ENCODE measurements at regions not wholly inside any gene's neighbourhood (a gene's known extent, or its start where the extent isn't known, plus 50 kb on each side); places are given as distances from the start of the nearest gene placed in this dataset.
"Not testable (repeated sequence)": the region's sequence is repeated elsewhere in the genome, so short reads cannot be mapped to it uniquely, and the experiment has no call there.

DNA sequence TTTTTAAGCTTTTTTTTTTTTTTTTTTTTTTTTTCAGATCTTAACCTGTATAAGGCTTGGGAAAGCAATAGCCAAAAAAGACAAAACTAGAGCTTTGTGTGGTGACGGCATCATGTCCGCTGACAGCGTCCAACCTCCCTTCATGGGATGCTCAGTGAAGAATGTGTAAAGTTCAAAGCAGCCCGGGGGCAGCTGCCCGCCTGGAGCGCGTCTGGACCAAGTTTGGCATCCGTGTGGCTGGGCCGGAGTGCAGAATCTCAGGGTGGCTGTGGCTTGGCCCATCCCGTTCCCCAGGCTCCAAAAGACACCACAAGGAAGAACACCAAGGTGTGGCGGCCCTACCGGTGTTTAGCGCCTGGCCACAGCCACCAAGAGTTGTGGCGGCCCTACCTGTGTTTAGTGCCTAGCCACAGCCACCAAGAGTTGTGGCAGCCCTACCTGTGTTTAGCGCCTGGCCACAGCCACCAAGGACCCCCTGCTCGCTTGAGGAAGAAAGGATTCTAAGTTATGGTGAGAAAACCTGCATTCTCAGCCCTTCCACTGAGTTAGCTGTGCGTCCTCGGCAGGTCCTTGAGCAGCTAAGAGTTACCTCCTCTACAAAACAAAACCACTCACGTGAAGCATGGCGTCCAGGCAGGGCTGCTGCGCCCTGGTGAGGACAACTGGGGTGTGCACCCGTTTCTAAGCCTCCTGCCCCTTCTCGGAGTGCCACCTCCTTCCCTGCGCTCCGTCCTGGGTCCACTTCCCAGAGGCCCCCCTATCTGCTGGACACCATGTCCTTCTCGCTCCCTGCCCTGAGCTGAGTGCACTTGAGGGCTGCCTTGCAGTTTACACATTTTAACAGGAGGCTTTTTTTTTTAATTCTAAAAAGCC, 103.6 kb upstream of the SALL3 start:
- no peak for DNase-seq

DNA sequence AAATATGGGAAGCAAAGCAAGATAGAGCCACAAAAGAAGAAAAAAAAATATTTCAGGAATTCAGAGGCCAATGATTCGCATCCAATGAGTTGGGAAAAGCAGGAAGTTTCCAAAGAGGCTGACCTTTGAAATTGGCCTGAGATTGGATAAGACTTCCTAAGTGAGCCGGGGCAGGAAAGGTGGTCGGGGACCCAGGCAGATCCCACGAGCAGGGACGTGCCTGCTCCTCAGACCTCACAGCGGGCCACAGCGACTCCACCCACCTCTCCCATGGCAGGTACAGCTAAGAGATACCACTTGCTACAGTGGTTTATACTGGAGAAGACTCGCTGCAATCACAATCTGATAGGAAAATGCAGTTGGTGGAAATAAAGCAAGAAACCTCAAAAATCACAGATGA, 102.8 kb upstream of the SALL3 start:
- no peak for DNase-seq

DNA sequence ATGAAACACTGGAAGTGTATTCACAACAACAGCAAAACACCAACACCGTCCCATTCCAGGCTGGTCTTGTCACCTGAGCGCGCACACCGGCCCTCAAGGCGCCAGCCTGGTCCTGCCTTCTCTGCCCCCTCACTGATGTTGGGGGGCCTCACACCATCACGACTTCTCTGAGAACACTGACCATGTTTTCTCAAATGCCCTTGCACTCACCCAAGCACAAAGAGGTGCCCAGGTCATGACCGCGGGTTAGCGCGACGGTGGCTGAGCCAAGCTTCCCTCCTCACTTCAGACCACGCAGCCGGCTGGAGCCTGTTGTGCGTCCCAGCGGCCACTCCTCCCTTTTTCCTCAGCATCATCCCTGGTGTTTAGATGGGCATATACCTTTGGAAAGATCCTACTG, 101.3 kb upstream of the SALL3 start:
- no peak for DNase-seq

DNA sequence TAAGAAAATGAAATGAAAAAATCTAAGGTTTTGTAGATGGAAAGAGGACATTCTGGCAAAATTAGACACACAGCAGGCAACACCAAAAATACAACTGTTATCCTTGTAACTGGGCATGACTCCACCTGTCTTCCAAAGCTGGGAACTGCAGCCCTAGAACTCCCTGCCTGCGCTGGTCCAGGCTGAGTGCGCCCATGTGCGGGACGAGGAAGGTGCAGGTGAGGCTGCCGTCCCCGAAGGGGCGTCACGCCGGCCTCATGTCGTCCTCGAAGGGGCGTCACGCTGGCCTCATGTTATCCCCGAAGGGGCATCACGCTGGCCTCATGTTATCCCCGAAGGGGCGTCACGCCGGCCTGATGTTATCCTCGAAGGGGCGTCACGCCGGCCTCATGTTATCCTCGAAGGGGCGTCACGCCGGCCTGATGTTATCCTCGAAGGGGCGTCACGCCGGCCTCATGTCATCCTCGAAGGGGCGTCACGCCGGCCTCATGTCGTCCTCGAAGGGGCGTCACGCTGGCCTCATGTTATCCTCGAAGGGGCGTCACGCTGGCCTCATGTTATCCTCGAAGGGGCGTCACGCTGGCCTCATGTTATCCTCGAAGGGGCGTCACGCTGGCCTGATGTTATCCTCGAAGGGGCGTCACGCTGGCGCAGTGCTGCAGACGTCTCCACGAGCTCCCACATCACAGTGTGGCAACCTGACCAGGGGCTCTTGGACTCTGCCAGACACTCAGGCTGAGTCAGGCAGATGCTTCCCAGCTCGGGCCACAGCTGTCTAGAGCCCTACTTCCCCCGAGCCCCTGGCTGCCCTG, 100.3 kb upstream of the SALL3 start:
- DNase-seq, result not testable (repeated sequence)

DNA sequence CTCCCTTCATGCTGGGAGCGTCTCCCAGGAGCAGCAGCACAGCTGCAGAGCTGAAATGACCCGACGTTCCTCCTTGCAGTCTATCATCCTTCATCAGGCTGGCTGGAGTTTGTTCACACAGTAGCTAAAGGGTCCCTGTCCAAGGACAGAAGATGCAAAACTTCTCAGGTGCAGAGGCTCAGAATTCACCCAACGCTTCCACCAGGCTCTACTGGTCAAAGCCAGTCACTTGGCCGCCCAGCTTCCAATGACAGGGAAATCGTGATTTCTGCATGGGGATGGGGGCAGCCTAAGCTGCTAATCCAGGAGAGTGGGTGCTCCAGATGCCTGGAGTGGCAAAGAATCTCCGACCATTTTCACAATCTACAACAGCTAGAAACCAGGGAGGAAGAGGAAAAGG, 97.0 kb upstream of the SALL3 start:
- DNase-seq, result no peak

DNA sequence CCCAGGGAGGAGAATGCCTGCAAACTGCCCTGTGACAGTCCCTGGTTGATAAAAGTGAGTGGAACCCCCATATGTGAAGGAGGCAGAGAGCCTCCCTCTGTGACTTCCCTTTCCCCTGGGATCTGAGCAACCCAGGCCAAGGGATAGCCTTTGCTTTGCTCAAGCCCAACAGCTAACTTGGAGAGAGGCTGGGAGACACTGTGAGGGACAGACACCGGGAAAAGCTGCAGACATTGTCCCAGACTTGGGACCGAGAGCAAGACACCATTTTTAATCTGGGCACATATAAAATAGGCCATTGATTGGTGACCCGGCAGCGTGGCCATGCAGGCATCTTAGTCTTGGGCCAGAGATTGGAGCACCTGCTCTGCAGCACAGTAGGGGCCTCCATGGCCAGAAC, 96.1 kb upstream of the SALL3 start:
- no peak for DNase-seq

DNA sequence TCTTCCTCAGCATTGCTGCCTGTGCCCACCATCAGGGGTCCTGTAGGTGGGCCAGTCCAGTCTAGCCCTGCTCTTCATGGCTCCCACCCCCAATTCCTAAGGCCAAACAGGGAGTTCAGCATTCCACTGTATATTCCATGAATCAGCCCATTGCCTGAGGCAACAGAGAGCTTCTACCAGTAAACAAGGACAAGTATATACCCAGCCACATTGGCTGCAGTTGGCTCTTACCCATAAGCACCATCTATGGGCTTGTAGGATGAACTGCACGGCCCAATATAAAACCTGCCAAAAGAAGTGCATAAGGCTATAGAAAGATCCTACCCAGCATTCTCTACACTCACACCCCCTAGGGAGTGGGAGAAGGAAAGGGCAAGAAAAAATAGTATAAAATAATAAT, 95.1 kb upstream of the SALL3 start:
- DNase-seq, result no peak

DNA sequence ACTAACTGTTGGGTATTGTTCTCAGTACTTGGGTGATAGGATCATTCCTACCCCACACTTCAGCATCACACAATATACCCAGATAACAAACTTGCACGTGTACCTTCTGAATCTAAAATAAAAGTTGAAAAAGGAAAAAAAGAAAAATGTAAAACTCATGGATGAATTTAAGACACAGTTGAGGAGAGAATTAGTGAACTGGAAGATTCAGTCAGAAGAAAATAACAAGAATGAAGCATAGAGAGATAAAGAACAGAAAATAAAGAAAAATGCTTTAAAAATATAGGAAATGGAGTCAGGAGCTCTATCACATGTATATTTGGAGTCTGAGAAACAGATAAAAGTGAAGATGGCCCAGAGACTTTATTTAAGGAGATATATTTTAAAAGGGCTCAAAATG, 90.4 kb upstream of the SALL3 start:
- no peak for DNase-seq

DNA sequence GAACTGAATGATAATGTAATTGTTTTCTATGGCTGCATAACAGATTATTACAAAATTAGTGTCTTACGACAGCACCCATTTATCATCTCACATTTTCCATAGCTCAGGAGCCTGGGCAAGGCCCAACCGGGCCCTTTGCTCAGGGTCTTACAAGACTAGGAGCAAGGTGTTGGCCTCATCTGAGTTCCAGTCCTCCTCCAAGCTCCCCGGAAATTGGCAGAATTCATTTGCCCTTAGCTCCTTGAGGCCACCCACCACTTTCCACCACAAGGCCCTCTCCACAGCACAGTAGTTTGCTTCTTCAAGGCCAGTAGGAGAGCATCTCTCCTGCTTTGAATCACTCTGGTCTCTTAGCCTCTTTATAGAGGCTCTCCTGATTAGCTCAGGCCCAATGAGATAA, 89.2 kb upstream of the SALL3 start:
- no peak for DNase-seq

DNA sequence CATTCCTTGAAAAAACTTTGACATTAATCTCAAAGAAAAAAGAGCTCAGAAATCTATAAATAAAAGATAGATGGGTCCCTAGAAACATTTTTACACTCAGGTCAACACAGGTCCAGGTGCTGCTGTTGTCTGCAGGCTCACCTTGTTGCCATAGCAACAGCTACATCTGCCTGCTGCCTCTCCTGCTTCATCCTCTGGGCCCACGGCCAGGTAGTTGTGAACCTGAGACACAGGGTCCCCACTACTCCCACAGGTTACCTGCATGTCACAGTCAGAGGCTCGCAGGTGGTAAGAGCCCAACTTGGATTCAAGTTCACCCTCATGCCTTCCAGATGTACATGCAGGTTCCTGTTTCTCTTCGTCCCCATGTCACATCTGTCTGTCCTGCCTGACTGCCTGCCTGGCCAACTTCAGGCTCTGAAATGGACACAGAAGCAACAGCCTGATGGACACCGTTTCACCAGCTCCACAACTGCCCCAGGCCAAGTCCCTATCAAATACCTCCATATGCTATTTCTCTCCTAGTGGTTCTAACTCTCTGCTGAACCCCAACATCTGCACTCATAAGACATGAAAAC, 88.3 kb upstream of the SALL3 start:
- DNase-seq, result no peak

DNA sequence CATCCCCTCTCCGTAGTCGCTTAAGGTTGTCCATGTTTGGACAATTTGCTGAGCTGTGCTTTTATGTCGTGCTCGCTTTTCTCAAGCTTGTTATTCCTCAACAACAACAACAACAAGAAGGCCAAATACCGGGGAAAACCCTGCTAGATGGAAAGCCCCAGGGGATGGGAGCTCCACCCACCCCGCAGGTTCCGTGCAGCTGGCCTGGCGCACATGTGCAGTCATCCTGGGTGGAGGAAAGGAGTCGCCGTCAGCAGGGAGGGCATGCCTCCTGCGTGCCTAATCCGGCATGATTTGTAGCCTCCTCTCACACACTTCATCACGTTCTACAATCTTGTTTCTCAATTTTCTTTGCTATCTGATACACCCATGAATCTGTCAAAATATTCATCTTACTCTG, 87.4 kb upstream of the SALL3 start:
- DNase-seq, result no peak

DNA sequence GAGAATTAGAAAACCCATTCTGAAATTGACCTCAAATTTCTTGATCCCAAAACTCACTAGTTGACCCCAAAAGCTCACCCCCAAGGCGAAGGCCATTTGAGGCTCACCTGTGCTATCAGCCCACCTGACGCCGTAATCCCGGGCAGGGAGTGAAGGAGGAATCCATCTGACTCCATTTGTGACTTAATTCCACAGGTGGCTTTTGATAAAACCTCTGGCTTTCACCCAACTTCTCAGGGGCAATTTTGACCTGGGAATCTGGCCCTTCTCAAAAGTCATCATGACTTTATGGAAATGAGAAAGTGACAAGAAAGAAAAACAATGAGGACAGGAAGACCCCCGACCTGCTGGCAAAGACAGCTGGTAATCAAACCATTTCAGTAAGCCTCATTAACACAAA, 86.9 kb upstream of the SALL3 start:
- DNase-seq, result no peak

DNA sequence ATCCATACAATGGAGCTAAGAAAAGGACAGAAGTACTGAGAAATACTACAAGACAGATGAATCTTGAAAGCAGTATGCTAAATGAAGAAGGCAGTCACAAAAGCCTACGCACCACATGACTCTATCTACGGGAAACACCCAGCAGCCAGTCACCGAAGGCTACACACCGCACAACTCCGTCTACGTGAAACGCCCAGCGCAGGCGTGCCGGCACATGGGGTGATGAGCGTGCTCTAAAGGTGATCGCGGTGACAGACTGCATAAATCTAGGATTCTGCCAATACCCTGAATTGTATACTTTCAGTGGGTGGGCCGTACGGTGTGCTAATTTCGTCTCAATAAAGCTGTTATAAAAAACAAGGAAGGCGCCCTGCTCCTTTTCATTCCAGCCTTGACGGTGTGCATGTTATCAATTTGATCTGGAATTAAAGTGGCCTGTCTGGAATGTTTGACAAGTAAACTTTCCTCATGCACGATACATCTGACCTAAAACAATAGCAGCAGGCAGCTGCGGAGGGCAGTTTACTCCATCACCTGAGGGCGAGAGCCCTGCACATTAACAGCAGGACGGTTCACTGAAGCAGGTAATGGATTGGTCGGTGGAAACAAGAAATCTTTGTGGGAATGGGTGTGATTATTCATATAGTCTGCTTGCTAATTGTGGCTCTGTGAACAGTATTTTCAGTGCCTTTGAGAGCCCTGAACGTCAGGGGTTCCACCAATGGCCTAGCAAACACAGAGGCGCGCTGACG, 86.2 kb upstream of the SALL3 start:
- no peak for DNase-seq

DNA sequence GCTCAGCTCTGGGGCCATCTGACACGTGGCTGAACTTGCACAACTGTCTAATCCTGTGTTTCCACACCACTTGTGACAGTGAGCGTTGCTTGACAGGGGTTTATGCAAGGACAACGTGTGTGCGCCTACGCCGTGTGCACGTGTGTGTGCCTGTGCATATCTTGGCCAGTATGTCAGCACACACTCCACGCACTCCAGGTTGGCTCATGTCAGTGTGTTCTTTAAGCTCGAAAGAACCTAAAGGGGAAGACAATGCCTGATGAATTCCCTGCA, 85.6 kb upstream of the SALL3 start:
- DNase-seq, result no peak

DNA sequence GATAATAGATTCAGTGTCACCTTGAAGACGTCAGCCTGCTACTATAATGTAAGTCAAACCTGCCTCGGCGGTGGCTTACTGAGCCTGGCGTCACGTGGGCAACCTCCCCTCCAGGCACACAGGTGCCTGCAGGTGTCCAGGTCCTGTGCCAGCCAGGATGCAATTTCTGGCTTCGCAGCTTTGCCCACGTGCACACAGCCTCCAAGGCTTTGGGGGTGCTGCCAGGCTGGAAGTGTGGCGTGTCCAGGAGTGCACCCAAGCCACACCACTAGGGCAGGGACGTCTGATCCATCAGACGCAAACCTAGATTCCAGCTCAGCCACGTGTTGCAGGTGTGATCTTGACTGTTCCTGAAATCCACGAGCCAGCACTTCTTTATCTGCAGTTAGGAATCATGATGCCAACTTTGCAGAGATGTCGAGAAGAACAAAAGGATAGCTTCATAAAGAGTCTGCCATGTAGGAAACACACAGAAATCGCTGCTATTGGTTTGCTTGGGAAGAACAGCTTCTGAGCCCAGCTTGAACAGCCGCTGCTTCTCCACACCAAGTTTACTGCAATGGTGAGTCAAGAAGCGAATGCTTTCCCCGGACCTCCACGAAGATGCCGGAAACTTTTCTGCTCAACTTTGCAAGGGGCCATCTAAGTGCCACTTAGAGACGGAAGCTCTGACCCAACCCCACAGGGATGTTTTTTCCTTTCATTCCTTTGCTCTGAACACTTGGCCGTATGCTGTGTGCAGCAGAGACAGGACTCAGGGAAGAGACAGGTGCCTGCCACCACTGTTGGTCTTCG, 84.2 kb upstream of the SALL3 start:
- no peak for DNase-seq

DNA sequence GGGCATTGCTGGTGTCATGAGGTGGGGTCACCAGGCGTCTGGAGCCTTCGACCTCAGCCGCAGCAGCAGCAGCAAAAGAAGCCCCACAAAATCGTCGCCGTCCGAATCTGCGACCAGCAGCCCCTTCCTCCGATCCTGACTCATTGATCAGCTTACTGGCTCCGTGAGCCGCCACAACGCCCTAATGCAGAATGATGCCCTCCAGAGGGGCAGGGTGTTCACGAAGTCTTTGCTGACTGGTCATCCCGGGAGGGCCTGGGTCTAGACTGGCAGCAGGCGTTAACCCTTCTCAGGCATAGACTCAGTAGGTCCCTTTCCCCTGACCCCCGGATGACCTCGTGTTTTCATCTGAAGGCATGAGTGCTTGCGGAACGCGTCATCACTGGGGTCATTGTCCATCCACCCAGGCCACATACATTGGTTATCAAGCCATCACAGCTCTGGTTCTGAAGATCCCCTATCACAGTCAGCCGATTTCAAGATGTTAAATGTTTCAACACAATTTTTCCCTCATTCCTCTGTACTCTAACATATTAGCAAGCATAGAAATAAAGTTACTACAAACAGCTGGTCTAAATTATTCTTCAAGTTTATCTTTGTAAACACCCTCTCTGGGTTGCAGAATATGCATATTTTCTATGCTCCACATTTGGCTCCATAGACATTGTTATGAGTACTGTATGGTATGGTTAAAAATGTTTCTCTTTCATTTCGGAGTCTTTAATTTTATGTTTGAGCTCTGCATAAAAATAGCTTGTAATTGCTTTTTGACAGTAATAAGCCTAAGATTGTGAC, 83.3 kb upstream of the SALL3 start:
- DNase-seq, result no peak

DNA sequence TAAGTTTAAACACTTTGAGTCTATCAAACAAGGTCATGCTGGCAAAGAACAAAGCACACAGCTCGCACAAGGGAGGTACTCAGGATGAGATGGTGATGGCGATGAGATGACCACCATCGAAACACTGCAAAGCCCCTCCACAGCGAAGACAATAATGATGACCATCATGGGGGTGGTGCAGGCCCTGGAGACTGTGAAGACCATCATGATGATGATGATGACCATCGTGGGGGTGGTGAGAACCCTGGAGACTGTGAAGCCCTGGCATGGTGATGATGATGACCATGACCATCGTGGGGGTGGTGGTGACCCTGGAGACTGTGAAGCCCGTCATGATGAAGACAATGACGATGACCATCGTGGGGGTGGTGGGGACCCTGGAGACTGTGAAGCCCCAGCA, 81.6 kb upstream of the SALL3 start:
- DNase-seq, result no peak

DNA sequence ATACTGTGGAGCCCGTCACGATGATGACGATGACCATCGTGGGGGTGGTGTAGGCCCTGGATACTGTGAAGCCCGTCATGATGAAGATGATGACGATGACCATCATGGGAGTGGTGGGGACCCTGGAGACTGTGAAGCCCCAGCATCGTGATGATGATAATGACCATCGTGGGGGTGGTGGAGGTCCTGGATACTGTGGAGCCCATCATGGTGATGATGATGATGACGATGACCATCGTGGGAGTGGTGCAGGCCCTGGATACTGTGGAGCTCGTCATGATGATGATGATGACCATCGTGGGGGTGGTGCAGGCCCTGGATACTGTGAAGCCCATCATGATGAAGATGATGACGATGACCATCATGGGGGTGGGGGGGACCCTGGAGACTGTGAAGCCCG, 81.0 kb upstream of the SALL3 start:
- no peak for DNase-seq

DNA sequence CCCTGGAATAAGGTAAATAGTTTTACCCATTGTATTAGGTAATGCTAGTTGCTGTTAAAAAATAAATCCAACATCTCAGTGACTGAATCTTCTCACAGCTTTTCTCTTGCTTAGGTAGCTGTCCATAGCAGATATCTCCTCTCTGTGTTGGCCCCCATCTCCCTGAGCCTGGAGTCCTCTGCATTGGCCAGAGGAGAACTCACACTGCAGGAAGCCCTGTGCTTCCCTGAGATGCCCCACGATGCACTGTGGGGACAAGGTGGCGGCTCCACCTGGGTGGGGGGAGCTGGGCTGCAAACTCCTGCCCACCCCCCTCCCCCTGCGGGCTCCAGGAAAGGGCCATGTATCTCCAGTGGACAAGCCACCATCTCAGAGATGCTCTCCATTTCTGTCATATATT, 80.4 kb upstream of the SALL3 start:
- no peak for DNase-seq

DNA sequence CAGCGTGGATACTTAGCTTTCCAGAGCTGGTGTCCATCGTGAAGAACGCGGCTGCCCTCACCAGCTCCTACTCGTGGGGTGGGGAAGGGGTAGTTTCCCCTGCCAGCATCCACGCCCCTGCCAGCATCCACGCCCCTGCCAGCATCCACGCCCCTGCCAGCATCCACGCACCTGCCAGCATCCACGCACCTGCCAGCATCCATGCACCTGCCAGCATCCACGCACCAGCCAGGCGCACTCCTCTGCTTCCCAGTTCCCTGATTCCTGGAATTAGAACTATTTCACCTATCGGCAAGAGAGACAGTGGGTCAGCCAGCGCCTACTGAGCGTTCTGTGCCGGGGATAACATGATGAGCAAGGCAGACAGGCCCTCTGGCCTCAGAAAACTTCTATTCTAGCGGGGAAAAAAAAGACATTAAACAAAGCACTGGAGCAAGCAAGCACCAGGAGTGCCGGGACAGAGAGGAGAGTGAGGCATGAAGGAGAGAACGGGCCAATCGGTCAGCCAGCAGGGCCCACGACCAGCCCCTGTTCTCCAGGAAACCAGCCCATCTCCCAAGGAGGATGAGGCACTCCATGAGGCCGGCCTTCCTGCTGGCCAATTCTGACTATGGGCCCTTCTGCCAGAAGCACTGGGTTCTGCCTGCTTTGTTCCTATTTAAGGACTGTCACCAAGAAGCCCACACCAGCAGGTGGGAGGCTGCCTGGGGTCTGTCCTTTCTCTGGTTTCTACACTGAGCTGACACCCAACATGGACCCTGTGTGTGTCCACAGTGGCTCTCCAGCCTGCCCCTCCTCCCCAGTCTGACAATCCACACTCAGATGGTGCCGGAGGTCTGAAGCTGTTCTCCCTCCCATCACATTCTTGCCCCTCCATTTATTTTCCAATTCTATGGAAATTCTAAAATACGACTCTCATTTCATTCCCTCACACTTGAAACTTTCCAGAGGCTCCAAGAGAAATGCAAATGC, 78.4 kb upstream of the SALL3 start:
- no peak for DNase-seq
